ENCODE measurements at regions not wholly inside any gene's neighbourhood (a gene's known extent, or its start where the extent isn't known, plus 50 kb on each side); places are given as distances from the start of the nearest gene placed in this dataset.

DNA sequence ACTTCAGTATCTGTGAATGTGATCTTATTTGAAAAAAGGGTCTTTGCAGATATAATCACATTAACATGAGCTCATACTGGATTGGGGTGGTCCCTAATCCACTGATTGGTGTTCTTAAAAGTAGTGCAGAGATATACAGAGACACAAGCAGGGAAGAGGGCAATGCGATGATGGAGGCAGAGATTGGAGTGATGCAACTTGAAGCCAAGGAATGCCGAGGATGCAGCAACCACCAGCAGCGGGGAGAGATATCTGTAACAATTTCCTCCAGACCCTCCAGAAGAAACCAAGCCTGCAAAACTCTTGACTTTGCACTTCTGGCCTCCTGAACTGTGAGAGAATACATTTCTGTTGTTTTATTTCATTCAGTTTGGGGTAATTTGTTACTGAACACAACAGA is 171.0 kb upstream of the MBNL1 start:
- TF ChIP-seq, protein P1, sequence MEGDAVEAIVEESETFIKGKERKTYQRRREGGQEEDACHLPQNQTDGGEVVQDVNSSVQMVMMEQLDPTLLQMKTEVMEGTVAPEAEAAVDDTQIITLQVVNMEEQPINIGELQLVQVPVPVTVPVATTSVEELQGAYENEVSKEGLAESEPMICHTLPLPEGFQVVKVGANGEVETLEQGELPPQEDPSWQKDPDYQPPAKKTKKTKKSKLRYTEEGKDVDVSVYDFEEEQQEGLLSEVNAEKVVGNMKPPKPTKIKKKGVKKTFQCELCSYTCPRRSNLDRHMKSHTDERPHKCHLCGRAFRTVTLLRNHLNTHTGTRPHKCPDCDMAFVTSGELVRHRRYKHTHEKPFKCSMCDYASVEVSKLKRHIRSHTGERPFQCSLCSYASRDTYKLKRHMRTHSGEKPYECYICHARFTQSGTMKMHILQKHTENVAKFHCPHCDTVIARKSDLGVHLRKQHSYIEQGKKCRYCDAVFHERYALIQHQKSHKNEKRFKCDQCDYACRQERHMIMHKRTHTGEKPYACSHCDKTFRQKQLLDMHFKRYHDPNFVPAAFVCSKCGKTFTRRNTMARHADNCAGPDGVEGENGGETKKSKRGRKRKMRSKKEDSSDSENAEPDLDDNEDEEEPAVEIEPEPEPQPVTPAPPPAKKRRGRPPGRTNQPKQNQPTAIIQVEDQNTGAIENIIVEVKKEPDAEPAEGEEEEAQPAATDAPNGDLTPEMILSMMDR (IDR thresholded peaks at IDR 0.05; ENCODE audit: insufficient read depth, low read depth, low read length, missing control alignments), result no peak
- no peak overlapping the region for H3K4me3 ChIP-seq (ENCODE audit: low read length)
- DNase-seq (ENCODE audit: low read depth), result no peak

DNA sequence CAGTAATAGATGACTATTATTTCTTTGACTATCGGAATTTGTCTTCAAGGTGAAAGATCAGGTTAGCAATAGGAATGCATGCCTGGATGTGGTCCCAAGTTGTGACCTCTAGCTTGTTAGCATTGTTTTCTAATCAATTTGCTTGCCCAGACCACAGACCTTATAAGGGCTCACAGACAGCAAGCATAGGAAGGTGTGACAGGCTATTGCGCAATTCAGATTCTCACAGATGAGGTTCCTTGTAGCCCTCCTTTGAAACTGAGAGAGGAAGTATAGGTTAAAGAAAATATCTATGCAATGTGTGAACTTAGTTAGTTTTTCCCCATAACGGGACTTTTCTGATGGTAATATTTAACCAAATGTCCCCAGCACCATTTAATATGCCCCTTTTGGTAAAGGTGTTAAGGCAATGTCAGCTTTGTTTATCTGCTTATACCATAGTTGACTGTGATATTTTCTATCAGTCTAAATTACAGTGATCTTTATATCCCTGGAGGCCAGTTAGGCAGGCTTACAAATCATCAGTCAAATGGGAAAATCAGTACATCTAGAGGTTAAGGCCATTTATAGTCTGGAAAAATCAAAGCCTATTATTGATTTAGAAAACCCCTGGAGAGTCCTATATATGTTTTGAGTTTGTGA is 168.1 kb upstream of the MBNL1 start:
- DNase-seq (ENCODE audit: low read depth), result peak; percentile 60
- H3K4me3 ChIP-seq (ENCODE audit: low read length), result no peak overlapping the region
- TF ChIP-seq, protein P1 (IDR thresholded peaks at IDR 0.05; ENCODE audit: insufficient read depth, low read depth, low read length, missing control alignments), result no peak

DNA sequence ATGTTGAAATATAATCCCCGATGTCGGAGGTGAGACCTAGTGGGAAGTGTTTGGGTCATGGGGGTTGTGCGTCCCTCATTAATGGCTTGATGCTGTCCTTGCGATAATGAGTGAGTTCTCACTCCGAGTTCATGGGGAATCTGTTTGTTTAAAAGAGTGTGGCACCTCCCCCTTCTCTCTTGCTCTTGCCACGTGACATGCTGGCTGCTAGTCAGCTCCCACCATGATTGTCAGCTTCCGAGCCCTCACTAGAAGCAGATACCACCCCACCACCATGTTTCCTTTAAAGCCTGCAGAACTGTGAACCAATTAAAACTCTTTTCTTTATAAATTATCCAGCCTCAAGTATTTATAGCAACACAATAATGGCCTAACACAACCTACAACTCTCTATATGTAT is 166.3 kb upstream of the MBNL1 start:
- TF ChIP-seq, protein P1 (IDR thresholded peaks at IDR 0.05; ENCODE audit: insufficient read depth, low read depth, low read length, missing control alignments), result no peak
- DNase-seq (ENCODE audit: low read depth), result no peak
- no peak overlapping the region for H3K4me3 ChIP-seq (ENCODE audit: low read length)

DNA sequence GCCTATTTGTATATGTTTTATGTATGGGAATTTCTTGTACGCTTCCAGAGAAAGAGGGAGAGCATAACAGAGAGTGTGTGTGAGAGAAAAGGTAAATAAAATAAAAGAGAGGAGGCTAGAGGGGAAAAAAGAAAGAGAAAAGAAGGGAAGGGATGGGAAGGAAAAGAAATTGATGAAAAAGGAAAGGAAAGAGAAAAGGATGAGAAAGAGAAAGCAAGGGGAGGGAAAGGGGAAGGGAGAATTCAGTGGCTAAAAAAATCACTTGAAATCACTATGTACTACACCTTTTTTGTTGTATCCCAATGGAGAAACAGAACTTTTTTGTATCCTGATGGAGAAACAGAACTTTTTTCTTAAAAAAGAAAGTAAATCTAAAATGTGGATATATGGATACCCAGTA is 165.5 kb upstream of the MBNL1 start:
- no peak for DNase-seq (ENCODE audit: low read depth)
- TF ChIP-seq, protein P1 (IDR thresholded peaks at IDR 0.05; ENCODE audit: insufficient read depth, low read depth, low read length, missing control alignments), result no peak
- H3K4me3 ChIP-seq (ENCODE audit: low read length), result no peak overlapping the region

DNA sequence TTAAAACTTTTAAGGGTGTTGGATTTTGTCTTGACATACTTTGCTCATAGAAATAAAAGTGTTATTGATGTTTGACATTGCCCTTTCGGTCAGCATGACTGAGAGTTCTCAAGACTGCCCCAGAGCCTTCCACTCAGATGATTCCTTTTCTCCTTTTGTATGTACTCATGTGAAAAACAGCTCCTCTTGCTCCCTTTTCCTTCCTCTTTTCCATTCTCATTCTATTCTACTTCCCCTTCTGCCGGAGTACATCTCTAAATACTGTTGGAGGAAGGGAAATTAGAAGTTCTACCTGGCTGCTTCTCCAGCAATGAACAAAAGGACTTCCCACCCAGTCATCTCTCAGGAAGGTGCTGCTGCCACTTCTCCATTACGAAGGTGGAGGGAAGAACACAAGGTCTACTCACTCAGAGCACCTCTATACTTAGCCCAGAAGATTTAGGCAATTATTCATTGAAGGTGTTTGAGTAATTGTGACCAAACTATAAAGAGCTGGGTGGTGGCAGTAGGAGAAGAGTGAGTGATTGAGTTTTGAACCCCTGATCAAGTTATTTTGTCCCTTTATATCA is 163.8 kb upstream of the MBNL1 start:
- DNase-seq (ENCODE audit: low read depth), result no peak
- no peak overlapping the region for H3K4me3 ChIP-seq (ENCODE audit: low read length)
- TF ChIP-seq, protein P1 (IDR thresholded peaks at IDR 0.05; ENCODE audit: insufficient read depth, low read depth, low read length, missing control alignments), result no peak

DNA sequence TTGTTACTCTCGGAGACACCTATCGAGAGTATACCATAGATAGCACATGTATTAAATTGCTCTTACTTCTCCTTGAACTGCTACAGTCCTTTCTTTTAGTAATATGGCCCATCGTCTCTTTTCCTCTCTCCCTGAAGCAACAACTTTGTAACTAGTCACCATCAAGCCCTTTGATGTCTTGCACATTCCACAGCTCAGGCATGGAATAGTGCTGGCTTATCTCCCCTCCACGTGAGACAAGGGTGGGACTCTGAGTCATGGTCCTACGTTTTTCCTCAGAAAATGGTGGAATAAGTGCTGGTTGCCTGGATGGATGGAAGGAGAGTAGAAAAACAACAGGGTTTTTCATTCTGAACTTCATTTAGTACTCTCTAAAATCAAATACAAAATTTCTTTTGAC is 163.3 kb upstream of the MBNL1 start:
- DNase-seq (ENCODE audit: low read depth), result no peak
- no peak overlapping the region for H3K4me3 ChIP-seq (ENCODE audit: low read length)
- TF ChIP-seq, protein P1 (IDR thresholded peaks at IDR 0.05; ENCODE audit: insufficient read depth, low read depth, low read length, missing control alignments), result no peak

DNA sequence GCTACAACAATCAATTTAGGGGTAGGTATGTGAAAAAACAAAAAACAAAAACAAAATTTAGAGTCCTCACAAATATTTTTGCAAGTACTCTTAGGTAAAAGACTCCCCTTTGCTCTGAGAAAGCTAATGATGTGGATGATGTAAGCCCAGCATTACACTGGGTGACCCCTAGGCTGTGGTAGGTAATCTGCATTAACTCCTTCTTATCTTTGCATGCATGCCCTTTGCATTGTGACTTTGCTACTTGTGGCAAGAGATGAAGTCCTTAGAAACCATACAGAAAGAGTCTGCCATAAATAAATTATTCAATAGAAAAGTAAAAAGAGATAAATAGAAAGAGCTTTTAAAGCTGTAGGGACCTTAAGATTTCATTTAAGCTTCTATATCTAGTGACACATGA is 159.7 kb upstream of the MBNL1 start:
- H3K4me3 ChIP-seq (ENCODE audit: low read length), result no peak overlapping the region
- DNase-seq (ENCODE audit: low read depth), result no peak
- TF ChIP-seq, protein P1 (IDR thresholded peaks at IDR 0.05; ENCODE audit: insufficient read depth, low read depth, low read length, missing control alignments), result no peak

Data from epithelial cell of esophagus (primary cell).